HG03280 (cell line): ENCODE measurements at regions not wholly inside any gene's neighbourhood (a gene's known extent, or its start where the extent isn't known, plus 50 kb on each side); places are given as distances from the start of the nearest gene placed in this dataset.

Source experiments
- ATAC-seq: cut with Tn5 transposase; IDR thresholded peaks from one replicate; pipeline ENCODE4 v1.9.1; 2021; ENCODE audit warnings: mild to moderate bottlenecking, moderate library complexity; ENCODE audit not compliant: unreplicated experiment

DNA sequence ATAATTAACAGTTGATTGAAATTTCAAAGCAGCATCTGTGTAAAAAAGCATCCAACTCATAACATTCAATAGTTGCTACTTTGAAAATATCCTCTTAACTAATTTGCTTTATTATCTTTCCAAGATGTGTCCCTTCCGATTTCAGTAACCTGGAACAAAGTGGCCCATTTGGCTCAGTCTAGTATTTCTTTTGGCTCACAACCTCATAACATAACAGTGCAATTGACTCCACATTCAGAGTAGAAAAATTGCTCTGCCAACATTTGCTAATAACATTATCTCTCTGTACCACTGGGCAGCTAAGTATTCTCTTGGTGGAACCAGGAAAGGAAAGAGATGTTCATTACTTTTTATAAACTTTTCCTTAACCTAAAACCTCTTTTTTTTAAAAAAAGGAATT, 571.1 kb upstream of the ARGLU1 start:
- no peak for ATAC-seq

DNA sequence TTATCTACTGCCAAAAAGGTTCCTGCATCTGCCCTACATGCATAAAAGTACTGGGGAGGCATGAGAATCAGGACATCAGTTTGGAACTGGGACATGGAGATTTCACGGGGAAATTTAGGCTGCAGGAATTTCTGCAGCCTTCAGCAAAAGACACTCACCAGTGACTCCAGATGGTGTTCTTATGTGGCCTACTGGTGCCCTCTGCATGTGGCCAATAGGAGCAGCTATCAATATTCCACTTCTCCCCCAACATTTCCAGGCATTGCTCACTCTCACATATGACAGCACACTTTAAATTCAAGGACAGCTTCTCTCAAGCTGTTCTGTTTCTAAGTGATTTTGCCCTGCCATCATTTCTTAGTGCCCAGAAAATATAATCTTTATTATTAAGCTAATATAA, 570.5 kb upstream of the ARGLU1 start:
- no peak for ATAC-seq

DNA sequence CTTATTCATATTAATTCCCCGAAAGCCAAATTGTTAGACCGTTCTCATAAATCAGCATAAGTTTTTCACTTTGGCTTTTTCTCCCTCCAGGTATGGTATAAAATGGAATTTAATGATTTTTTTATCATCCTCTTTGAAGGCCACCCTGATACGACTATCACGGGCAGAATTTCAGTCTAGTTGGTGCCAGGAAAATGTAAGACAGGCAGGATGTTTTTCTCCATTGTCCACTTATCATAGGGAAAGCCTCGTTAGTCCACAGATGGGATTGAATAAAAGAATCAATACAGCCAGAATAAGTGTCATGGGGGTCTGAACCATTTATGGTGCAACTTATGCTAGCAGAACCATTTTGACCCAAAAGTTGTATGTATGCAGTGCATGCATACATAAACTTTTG, 566.0 kb upstream of the ARGLU1 start:
- ATAC-seq, result no peak

DNA sequence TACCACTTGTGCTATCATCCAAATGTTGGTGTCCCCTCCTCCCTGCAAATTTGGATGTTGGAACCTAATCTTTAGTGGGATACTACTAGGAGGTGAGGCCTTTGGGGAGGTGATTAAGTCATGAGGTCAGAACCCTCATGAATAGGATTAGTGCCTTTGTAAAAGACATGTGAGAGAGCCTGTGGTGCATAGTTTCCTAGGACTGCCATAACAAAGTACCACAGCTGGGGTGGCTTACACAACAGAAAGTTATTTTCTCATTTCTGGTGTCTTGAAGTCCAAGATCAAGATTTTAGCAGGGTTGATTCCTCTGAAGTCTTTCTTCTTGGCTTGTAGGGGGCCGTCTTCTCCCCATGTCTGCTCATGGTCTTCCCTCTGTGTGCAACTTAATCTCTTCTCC, 562.6 kb upstream of the ARGLU1 start:
- no peak for ATAC-seq

GRCh38 chr13:107124730-107125129, 556.8 kb upstream of the ARGLU1 start:
- ATAC-seq, result no peak

- ATAC-seq, result no peak
Measured at GRCh38 chr13:107124129-107124718, 556.3 kb upstream of the ARGLU1 start.

GRCh38 chr13:107121793-107122192, 553.9 kb upstream of the ARGLU1 start:
- ATAC-seq, result no peak

GRCh38 chr13:107119989-107120881, 552.3 kb upstream of the ARGLU1 start:
- no peak for ATAC-seq

- ATAC-seq, result no peak
Measured at GRCh38 chr13:107118506-107118905, 550.6 kb upstream of the ARGLU1 start.

- no peak for ATAC-seq
Measured at GRCh38 chr13:107117327-107118012, 549.5 kb upstream of the ARGLU1 start.

- ATAC-seq, result no peak
Measured at GRCh38 chr13:107113387-107113786, 545.5 kb upstream of the ARGLU1 start.

DNA sequence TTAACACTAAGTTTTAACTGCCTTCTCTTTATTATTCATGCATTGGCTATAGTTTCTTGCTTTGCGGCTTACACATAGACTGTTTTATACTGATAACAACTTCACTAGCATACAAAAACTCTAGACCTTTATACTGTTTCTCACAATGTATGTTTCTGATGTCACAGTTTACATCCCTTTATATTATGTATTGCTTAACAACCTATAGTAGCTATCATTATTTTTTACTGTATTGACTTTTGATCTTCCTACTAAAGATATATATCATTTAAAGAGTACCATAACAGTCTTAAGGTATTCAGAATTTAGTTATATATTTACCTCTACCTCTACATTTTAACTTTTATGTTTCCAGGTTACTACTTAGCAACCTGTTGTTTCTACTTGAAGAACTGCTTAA, 543.3 kb upstream of the ARGLU1 start:
- ATAC-seq, result no peak

DNA sequence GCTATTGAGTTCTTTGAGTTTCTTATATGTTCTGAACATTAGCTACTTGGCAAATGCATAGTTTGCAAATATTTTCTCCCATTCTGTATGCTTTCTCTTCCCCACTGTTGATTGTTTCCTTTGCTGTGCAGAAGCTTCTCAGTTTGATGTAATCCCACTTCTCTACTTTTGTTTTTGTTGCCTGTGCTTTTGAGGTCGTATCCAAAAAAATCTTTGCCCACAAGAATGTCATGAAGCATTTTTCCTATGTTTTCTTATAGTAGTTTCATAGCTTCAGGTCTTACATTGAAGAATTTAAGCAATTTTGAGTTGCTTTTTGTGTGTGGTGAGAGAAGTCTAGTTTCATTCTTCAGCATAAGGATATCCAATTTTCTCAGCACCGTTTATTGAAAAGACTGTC, 536.7 kb upstream of the ARGLU1 start:
- ATAC-seq, result no peak

DNA sequence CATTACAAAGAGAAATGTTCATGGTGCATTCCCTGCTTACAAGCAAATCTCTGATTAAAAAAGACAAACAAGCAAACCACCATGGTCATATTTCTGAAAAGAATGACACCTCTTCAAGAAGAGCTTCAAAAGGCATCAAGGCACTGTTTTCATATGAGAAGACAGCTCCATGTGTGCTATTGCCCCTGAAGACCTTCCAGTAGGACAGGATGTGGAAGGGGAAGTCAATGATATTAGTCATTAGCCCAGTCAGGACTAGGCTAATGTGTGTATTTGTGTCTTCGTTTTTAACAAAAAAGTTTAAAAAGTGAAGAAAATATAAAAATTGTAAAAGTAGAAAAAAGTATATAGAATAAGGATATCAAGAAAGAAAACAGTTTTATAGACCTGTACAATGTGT, 534.7 kb upstream of the ARGLU1 start:
- no peak for ATAC-seq

GRCh38 chr13:107099661-107100060, 531.7 kb upstream of the ARGLU1 start:
- no peak for ATAC-seq

- no peak for ATAC-seq
Measured at GRCh38 chr13:107097916-107098315, 530.0 kb upstream of the ARGLU1 start.

DNA sequence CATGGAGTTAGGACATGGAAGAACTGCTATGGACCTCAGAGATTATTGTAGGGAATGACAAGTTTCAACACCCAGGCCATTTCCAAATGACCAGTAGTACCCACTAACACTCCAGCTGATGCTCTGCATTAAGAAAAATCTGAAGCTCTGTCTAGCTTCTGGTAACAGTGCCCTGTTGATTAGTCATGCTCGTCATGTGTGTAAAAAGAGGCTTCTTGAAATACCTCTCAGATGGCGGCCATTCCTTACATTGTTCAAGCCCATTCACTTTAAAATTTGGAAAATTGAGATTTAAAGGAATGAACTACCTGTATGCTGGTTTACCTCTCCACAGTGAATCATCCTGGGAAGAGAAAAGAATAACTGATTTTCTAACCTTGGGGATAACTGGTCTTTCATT, 527.9 kb upstream of the ARGLU1 start:
- no peak for ATAC-seq

- ATAC-seq, result no peak
Measured at GRCh38 chr13:107091861-107092260, 523.9 kb upstream of the ARGLU1 start.

- no peak for ATAC-seq
Measured at GRCh38 chr13:107091428-107091827, 523.5 kb upstream of the ARGLU1 start.

DNA sequence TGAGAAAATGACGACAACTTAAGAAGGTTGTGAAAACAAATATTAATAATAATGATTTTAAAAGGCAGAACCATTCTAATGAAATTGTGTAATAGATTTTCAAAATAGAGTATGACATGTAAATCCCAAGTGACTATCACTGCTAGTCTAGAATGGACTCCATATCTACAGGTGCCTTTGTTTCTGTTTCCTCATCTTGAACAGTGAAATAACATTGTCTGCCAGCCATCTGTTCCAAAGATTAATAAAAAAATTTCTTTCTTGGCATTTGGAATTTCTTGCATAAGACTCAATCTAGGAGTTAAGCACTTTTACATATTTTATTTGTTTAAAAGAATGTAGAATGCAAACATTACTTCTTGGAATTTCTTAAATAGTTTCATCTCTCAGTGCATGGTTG, 520.1 kb upstream of the ARGLU1 start:
- ATAC-seq, result no peak

- no peak for ATAC-seq
Measured at GRCh38 chr13:107079423-107080049, 511.6 kb upstream of the ARGLU1 start.
